SK-N-SH (cell line): ENCODE measurements at regions not wholly inside any gene's neighbourhood (a gene's known extent, or its start where the extent isn't known, plus 50 kb on each side); places are given as distances from the start of the nearest gene placed in this dataset.
A peak's percentile ranks its signal among the peaks of the same experiment; 100 is the strongest.

Experiments
- CTCF ChIA-PET: fragments of 300-600, 350-600 bp; formaldehyde crosslinking; extraction: SDS; loops from one replicate; lab custom pipeline; 2021; lab: Yijun Ruan, JAX
- POLR2A ChIA-PET: fragments of 350-600 bp; sonication (Branson Sonifier 250); formaldehyde crosslinking; extraction: SDS; loops from one replicate; lab custom pipeline; 2020; ENCODE audit warnings: antibody characterized with exemption, inconsistent platforms; lab: Yijun Ruan, JAX
- DNase-seq: peaks from one replicate; pipeline ENCODE4 v3.0.0; 2012
- H2AFZ ChIP-seq: fragments of 200-600 bp; sonication (generic); 2 replicates; pipeline ENCODE4 v1.8.1; 2016; ENCODE audit warnings: antibody characterized with exemption, mild to moderate bottlenecking, low read depth
- H3F3A ChIP-seq: fragments of 200-600 bp; sonication (generic); replicated peaks from 2 replicates; pipeline ENCODE3; 2016; ENCODE audit warnings: antibody characterized with exemption, mild to moderate bottlenecking; ENCODE audit not compliant: insufficient read depth
- H3K27ac ChIP-seq, 2 experiments: fragments of 200-500 bp in 1 of 2; fragments of 200-600 bp in 1 of 2; sonication (Bioruptor generic) in 1 of 2; sonication (generic), shearing (Covaris generic) in 1 of 2; 2 replicates each; pipeline versions ENCODE4 v1.5.1 to v1.6.1; 2014 to 2016; ENCODE audit warnings: low read depth in 2 of 2, inconsistent platforms in 1 of 2, low read length in 1 of 2, mild to moderate bottlenecking in 1 of 2, mixed read lengths in 1 of 2
- H3K27me3 ChIP-seq: fragments of 200-600 bp; sonication (generic), shearing (Covaris generic); 2 replicates; pipeline ENCODE4 v1.6.1; 2016; ENCODE audit warnings: mixed run types; ENCODE audit not compliant: insufficient read depth
- H3K36me3 ChIP-seq, 2 experiments: fragments of 200-500 bp in 1 of 2; fragments of 200-600 bp in 1 of 2; sonication (Bioruptor generic) in 1 of 2; sonication (generic) in 1 of 2; replicated peaks in 1 of 2; 2 replicates each; pipeline versions ENCODE3 to v1.5.1; 2014 to 2016; ENCODE audit warnings: low read length in 1 of 2, mild to moderate bottlenecking in 1 of 2; ENCODE audit not compliant: insufficient read depth in 2 of 2, control insufficient read depth in 1 of 2
- H3K4me1 ChIP-seq, 2 experiments: fragments of 200-500 bp in 1 of 2; fragments of 200-600 bp in 1 of 2; sonication (Bioruptor generic) in 1 of 2; sonication (generic), shearing (Covaris generic) in 1 of 2; 2 replicates each; pipeline versions ENCODE4 v1.5.1 to v1.6.1; 2014 to 2016; ENCODE audit warnings: low read depth in 1 of 2, low read length in 1 of 2, mixed run types in 1 of 2; ENCODE audit not compliant: insufficient read depth in 2 of 2, control insufficient read depth in 1 of 2
- H3K4me2 ChIP-seq: fragments of 200-600 bp; sonication (generic), shearing (Covaris generic); 2 replicates; pipeline ENCODE4 v1.6.1; 2017; ENCODE audit warnings: mixed run types
- H3K4me3 ChIP-seq, 2 experiments: fragments of 200-500 bp in 1 of 2; fragments of 200-600 bp in 1 of 2; sonication (Bioruptor generic) in 1 of 2; sonication (generic), shearing (Covaris generic) in 1 of 2; 2 replicates each; pipeline versions ENCODE4 v1.5.1 to v1.8.1; 2014 to 2016; ENCODE audit warnings: low read depth in 2 of 2, inconsistent platforms in 1 of 2, low read length in 1 of 2, mild to moderate bottlenecking in 1 of 2, mixed read lengths in 1 of 2, moderate library complexity in 1 of 2
- H3K79me2 ChIP-seq: fragments of 200-600 bp; sonication (generic); 2 replicates; pipeline ENCODE4 v1.8.1; 2017; ENCODE audit warnings: mild to moderate bottlenecking; ENCODE audit not compliant: insufficient read depth
- H3K9ac ChIP-seq: fragments of 200-600 bp; sonication (generic); 2 replicates; pipeline ENCODE4 v1.6.1; 2017; ENCODE audit warnings: mixed run types
- H3K9me2 ChIP-seq: fragments of 200-600 bp; sonication (generic); 2 replicates; pipeline ENCODE4 v1.6.1; 2017; ENCODE audit warnings: mixed run types
- H3K9me3 ChIP-seq: fragments of 200-600 bp; sonication (generic); 2 replicates; pipeline ENCODE4 v1.6.1; 2017; ENCODE audit warnings: mixed run types, mild to moderate bottlenecking, moderate library complexity
- H4K20me1 ChIP-seq: fragments of 200-600 bp; sonication (generic); 2 replicates; pipeline ENCODE4 v1.6.1; 2017; ENCODE audit warnings: mild to moderate bottlenecking, mixed run types; ENCODE audit not compliant: insufficient read depth
- CHD2 ChIP-seq: fragments of 150-350 bp; IDR thresholded peaks from 2 replicates; pipeline ENCODE4 v1.6.1; 2018; ENCODE audit warnings: low read length; ENCODE audit not compliant: partially characterized antibody
- ELF1 ChIP-seq: IDR thresholded peaks from 2 replicates; pipeline ENCODE4 v1.4.0; 2012
- EP300 ChIP-seq, 2 experiments: IDR thresholded peaks; 2 replicates each; pipeline versions ENCODE4 v1.4.0 to v1.6.1; 2012; ENCODE audit warnings: borderline replicate concordance in 1 of 2, low read depth in 1 of 2, low read length in 1 of 2
- EZH2phosphoT487 ChIP-seq: fragments of 200-600 bp; sonication (generic); IDR thresholded peaks from 2 replicates; pipeline ENCODE4 v1.6.1; 2017; ENCODE audit warnings: low read depth, mixed run types, mild to moderate bottlenecking, antibody characterized with exemption, moderate library complexity, borderline replicate concordance
- FOSL2 ChIP-seq: IDR thresholded peaks from 2 replicates; pipeline ENCODE4 v1.4.0; 2012; ENCODE audit warnings: low read depth, mild to moderate bottlenecking, moderate library complexity, borderline replicate concordance
- GABPA ChIP-seq: IDR thresholded peaks from 2 replicates; pipeline ENCODE4 v1.4.0; 2012; ENCODE audit warnings: low read depth, mild to moderate bottlenecking
- GATA2 ChIP-seq: sonication (generic); formaldehyde crosslinking; IDR thresholded peaks from 2 replicates; pipeline ENCODE4 v1.5.0; 2020; ENCODE audit warnings: mild to moderate bottlenecking, missing genetic modification reagents
- NFIC ChIP-seq: IDR thresholded peaks from 2 replicates; pipeline ENCODE4 v1.4.0; 2012; ENCODE audit warnings: borderline replicate concordance
- NRF1 ChIP-seq: IDR thresholded peaks from 2 replicates; pipeline ENCODE4 v1.6.1; 2012; ENCODE audit warnings: low read depth, mild to moderate bottlenecking, low read length
- POLR2AphosphoS5 ChIP-seq: IDR thresholded peaks from 2 replicates; pipeline ENCODE4 v1.6.1; 2012; ENCODE audit warnings: low read depth, low read length
- RAD21 ChIP-seq: IDR thresholded peaks from 2 replicates; pipeline ENCODE4 v1.6.1; 2012; ENCODE audit warnings: mild to moderate bottlenecking, low read length
- RCOR1 ChIP-seq: fragments of 150-350 bp; IDR thresholded peaks from 2 replicates; pipeline ENCODE4 v1.6.1; 2017; ENCODE audit warnings: antibody characterized with exemption, low read length
- SIN3A ChIP-seq: IDR thresholded peaks from 2 replicates; pipeline ENCODE4 v1.6.1; 2012; ENCODE audit warnings: low read depth, mild to moderate bottlenecking, low read length, moderate library complexity, borderline replicate concordance
- SMC3 ChIP-seq: IDR thresholded peaks from 2 replicates; pipeline ENCODE4 v1.6.1; 2012; ENCODE audit warnings: low read depth, low read length, improper control_type of control experiment
- TAF1 ChIP-seq: IDR thresholded peaks from 2 replicates; pipeline ENCODE4 v1.6.1; 2012; ENCODE audit warnings: low read depth, mild to moderate bottlenecking, low read length, moderate library complexity, borderline replicate concordance
- TCF12 ChIP-seq: IDR thresholded peaks from 2 replicates; pipeline ENCODE4 v1.4.0; 2012
- YY1 ChIP-seq: IDR thresholded peaks from 2 replicates; pipeline ENCODE4 v1.4.0; 2012; ENCODE audit warnings: low read depth, mild to moderate bottlenecking
- WGBS: methylation state at CpG from one replicate; pipeline ENCODE4 v1.1.6; 2017; ENCODE audit warnings: low lambda C conversion rate; 5-methylcytosine and 5-hydroxymethylcytosine counted together
- TF ChIP-seq, protein P1 (sequence below): IDR thresholded peaks from 2 replicates; pipeline ENCODE4 v1.4.0; 2012; ENCODE audit warnings: low read depth
- TF ChIP-seq, protein P2 (sequence below): IDR thresholded peaks from 2 replicates; pipeline ENCODE4 v1.4.0; 2012; ENCODE audit warnings: low read depth, borderline replicate concordance
- TF ChIP-seq, protein P3 (sequence below): fragments of 200-600 bp; sonication (generic); IDR thresholded peaks from 2 replicates; pipeline ENCODE4 v1.6.1; 2017; ENCODE audit warnings: antibody characterized with exemption, mild to moderate bottlenecking, moderate library complexity

DNA sequence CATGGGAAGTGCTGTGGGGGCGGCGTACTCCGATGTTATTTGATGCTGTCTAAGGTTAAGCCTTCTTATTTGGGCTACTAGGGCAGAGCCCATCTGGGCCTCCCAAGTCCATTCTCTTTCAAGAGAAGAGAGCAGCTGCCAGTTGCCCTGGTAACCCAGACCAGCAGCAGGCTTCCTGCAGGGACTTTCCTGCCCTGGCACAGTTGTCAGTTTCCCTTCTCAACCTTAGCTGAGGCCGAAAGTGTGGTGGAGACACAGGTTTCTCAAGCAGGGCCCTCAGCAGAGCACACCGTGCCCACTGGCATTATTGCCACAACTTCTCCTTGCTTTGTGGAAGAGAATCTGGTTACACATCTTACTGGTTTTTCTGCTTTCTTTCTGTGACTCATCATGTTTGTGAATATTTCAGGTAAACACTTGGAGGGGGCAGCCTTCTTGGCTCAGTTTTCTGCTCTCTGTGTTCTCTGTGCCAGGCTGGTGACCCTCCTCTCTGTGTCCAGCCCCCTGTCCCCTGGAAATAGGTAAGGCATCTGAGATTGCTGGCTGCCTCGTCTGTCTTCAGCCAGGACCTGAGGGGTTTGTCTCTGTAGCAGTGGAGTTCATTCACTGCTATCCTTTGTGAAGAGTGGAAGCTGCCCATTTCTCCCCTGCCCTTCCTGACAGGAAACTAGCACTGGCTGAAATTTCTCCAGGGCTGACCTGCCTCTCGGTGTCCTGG, 111.0 kb downstream of the B3GNT2 start:
- no peaks in the 10 kb centered on the region for H3F3A ChIP-seq
- no peaks in the 10 kb centered on the region for H4K20me1 ChIP-seq
- peak overlapping the region; percentile 24; the same call in 1 of the 2 replicates for H2AFZ ChIP-seq
- no peaks in the 10 kb centered on the region for H3K27me3 ChIP-seq
- TF ChIP-seq, protein P1, sequence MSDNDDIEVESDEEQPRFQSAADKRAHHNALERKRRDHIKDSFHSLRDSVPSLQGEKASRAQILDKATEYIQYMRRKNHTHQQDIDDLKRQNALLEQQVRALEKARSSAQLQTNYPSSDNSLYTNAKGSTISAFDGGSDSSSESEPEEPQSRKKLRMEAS: no peak
- no peak for TF ChIP-seq TAF1
- no peak for TF ChIP-seq FOSL2
- no peak for TF ChIP-seq YY1
- TF ChIP-seq NFIC: no peak
- TF ChIP-seq GATA2 (CRISPR knock-in tag): no peak
- no peak for TF ChIP-seq POLR2AphosphoS5
- TF ChIP-seq RCOR1: no peak
- TF ChIP-seq, protein P2, sequence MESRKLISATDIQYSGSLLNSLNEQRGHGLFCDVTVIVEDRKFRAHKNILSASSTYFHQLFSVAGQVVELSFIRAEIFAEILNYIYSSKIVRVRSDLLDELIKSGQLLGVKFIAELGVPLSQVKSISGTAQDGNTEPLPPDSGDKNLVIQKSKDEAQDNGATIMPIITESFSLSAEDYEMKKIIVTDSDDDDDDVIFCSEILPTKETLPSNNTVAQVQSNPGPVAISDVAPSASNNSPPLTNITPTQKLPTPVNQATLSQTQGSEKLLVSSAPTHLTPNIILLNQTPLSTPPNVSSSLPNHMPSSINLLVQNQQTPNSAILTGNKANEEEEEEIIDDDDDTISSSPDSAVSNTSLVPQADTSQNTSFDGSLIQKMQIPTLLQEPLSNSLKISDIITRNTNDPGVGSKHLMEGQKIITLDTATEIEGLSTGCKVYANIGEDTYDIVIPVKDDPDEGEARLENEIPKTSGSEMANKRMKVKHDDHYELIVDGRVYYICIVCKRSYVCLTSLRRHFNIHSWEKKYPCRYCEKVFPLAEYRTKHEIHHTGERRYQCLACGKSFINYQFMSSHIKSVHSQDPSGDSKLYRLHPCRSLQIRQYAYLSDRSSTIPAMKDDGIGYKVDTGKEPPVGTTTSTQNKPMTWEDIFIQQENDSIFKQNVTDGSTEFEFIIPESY: no peak
- TF ChIP-seq GABPA: no peak
- TF ChIP-seq SIN3A: no peak
- no peak for TF ChIP-seq TCF12
- TF ChIP-seq NRF1: no peak
- no peak for TF ChIP-seq SMC3
- no peak for TF ChIP-seq ELF1
- TF ChIP-seq, all 33 proteins: peak for 0
- H3K9me2 ChIP-seq: no peaks in the 10 kb centered on the region
- no peaks in the 10 kb centered on the region for H3K9me3 ChIP-seq
- no peaks in the 10 kb centered on the region for H3K36me3 ChIP-seq
- no peak overlapping the region for H3K9ac ChIP-seq
- DNase-seq: no peak
- H3K4me3 ChIP-seq: no peak overlapping the region
- H3K4me2 ChIP-seq: no peak overlapping the region
- H3K79me2 ChIP-seq: no peaks in the 10 kb centered on the region
- H3K4me1 ChIP-seq: peaks cover 10 to 55% of the 10 kb centered on the region in 2 experiments; a peak in 3 of 4 replicates
- peak overlapping the region in 1 of 2 experiments; percentile 51; a peak in 2 of 4 replicates for H3K27ac ChIP-seq
- POLR2A ChIA-PET: no interaction called here
- 67% methylated on average over 7 of the region's 7 CpGs for WGBS
- CTCF ChIA-PET: no interaction called here

DNA sequence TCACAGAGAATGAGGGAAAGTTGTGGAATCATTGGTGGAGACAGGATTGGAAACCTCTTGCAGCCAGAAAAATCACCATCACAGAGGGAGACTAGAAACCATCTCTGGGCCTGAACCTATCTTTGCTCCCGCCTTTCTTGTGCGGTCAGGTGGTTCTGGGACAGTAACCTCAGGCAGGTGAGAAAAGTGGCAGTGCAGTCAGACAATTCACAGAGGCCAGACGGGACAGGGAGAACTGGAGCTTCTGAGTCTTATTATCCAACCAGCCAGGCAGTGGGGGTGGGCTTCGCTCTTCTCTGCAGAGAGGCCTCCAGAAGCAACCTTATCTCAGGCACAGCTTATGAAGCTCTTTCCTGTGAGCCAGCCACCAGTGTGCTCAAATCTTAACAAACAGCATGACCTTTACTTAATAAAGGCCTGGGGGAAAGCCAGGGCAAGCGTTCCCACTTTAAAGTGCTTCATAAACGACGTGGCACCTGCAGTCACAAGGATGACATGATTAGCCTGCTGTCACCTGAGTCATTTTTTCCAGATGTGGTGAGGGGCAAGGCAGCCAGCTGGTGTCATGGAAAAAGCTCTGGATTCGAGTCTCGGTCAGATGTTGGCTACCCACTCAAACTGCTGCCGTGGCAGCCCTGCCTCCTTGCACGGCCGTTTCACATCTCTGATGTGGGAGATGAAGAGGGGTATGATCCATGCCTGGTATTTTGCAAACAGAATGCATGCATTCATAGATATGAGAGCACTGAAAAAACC, 109.7 kb downstream of the B3GNT2 start:
- Histone ChIP-seq H2AFZ (no peak overlapping the region), H4K20me1 (no peaks in the 10 kb centered on the region), H3K4me1 (peaks cover 10 to 57% of the 10 kb centered on the region in 2 experiments; a peak in 3 of 4 replicates), H3K9me2 (no peaks in the 10 kb centered on the region), H3K4me2 (no peak overlapping the region), H3K27ac (peak overlapping the region in 1 of 2 experiments; percentile 91; a peak in 2 of 4 replicates), H3F3A (no peaks in the 10 kb centered on the region), H3K9me3 (no peaks in the 10 kb centered on the region), H3K36me3 (no peaks in the 10 kb centered on the region), H3K4me3 (no peak overlapping the region), H3K9ac (no peak overlapping the region), H3K79me2 (no peaks in the 10 kb centered on the region), H3K27me3 (no peaks in the 10 kb centered on the region)
- POLR2A ChIA-PET: interaction anchor here (0.6 to 1.2 kb wide), 4 partner anchors 16 to 189 kb away, joined by 3 to 5 read pairs (median 3); no protein-coding TSS in a partner anchor
- CTCF ChIA-PET: interaction anchor here (0.7 to 1.0 kb wide), 2 partner anchors 12 to 106 kb away, joined by 3 read pairs; no protein-coding TSS in a partner anchor
- 91% methylated on average over 12 of the region's 12 CpGs for WGBS
- peak; percentile 40 for DNase-seq
- TF ChIP-seq FOSL2: no peak
- TF ChIP-seq GABPA: no peak
- TF ChIP-seq CHD2: peak; percentile 42
- peak; percentile 20; the same call in 1 of the 2 replicates for TF ChIP-seq RAD21
- TF ChIP-seq TAF1: no peak
- TF ChIP-seq, protein P3, sequence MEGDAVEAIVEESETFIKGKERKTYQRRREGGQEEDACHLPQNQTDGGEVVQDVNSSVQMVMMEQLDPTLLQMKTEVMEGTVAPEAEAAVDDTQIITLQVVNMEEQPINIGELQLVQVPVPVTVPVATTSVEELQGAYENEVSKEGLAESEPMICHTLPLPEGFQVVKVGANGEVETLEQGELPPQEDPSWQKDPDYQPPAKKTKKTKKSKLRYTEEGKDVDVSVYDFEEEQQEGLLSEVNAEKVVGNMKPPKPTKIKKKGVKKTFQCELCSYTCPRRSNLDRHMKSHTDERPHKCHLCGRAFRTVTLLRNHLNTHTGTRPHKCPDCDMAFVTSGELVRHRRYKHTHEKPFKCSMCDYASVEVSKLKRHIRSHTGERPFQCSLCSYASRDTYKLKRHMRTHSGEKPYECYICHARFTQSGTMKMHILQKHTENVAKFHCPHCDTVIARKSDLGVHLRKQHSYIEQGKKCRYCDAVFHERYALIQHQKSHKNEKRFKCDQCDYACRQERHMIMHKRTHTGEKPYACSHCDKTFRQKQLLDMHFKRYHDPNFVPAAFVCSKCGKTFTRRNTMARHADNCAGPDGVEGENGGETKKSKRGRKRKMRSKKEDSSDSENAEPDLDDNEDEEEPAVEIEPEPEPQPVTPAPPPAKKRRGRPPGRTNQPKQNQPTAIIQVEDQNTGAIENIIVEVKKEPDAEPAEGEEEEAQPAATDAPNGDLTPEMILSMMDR: no peak
- TF ChIP-seq SMC3: no peak
- peak in 1 of 2 experiments; percentile 44; a peak in 1 of 4 replicates for TF ChIP-seq EP300 (IDR thresholded peaks at IDR 0.05; ENCODE audit: borderline replicate concordance in 1 of 2, low read depth in 1 of 2, low read length in 1 of 2)
- TF ChIP-seq NFIC: no peak
- no peak for TF ChIP-seq EZH2phosphoT487
